Gastrocnemius medialis (tissue), 4 donors: ENCODE measurements at regions not wholly inside any gene's neighbourhood (a gene's known extent, or its start where the extent isn't known, plus 50 kb on each side); places are given as distances from the start of the nearest gene placed in this dataset.
A peak's percentile ranks its signal among the peaks of the same experiment; 100 is the strongest.
"Not testable (repeated sequence)": the region's sequence is repeated elsewhere in the genome, so short reads cannot be mapped to it uniquely, and the experiment has no call there.

Experiments used
- ATAC-seq, 2 donors: fragments of 150-250 bp; one replicate each; pipeline ENCODE4 v1.9.1; 2016
- DNase-seq, 2 donors: peaks; one replicate each; pipeline ENCODE4 v3.0.0-alpha.2; 2019
- H3K27ac ChIP-seq, 4 donors: fragments of 200-600 bp; sonication (generic); 1 replicate in 1 of 4; 2 replicates in 3 of 4; pipeline ENCODE4 v1.5.1; 2016 to 2018; ENCODE audit warnings: mild to moderate bottlenecking in 2 of 4, moderate library complexity in 1 of 4
- H3K27me3 ChIP-seq, 3 donors: fragments of 200-600 bp; sonication (generic) in 2 of 3; 1 replicate in 1 of 3; 2 replicates in 2 of 3; pipeline versions ENCODE4 v1.5.1 to v1.6.0; 2016 to 2019; ENCODE audit warnings: mild to moderate bottlenecking in 1 of 3, moderate library complexity in 1 of 3
- H3K36me3 ChIP-seq, 2 donors: fragments of 200-600 bp; sonication (generic) in 1 of 2; one replicate each; pipeline ENCODE4 v1.5.1; 2017 to 2018
- H3K4me1 ChIP-seq, 2 donors: fragments of 200-600 bp; sonication (generic) in 1 of 2; one replicate each; pipeline ENCODE4 v1.5.1; 2016 to 2017; ENCODE audit warnings: mild to moderate bottlenecking in 2 of 2
- H3K4me3 ChIP-seq, 4 donors: fragments of 200-600 bp; sonication (generic) in 3 of 4; 1 replicate in 1 of 4; 2 replicates in 3 of 4; pipeline ENCODE4 v1.5.1; 2016 to 2019; ENCODE audit warnings: mild to moderate bottlenecking in 2 of 4
- H3K9me3 ChIP-seq, 3 donors: fragments of 200-600 bp; sonication (generic) in 2 of 3; 1 replicate in 1 of 3; 2 replicates in 2 of 3; pipeline ENCODE4 v1.5.1; 2016 to 2019
- CTCF ChIP-seq, 5 experiments: fragments of 450-650 bp in 3 of 5; fragments of 200-600 bp in 2 of 5; sonication (generic) in 2 of 5; IDR thresholded peaks in 4 of 5; conservative IDR thresholded peaks in 1 of 5; 1 replicate in 4 of 5; 2 replicates in 1 of 5; pipeline ENCODE4 v1.5.1; 2016 to 2019; ENCODE audit warnings: antibody characterized with exemption in 5 of 5, mild to moderate bottlenecking in 3 of 5, moderate library complexity in 3 of 5
- POLR2A ChIP-seq, 2 donors: fragments of 450-650 bp; IDR thresholded peaks; one replicate each; pipeline ENCODE4 v1.6.1; 2017; ENCODE audit warnings: antibody characterized with exemption in 2 of 2, mild to moderate bottlenecking in 2 of 2, moderate library complexity in 2 of 2
- in situ Hi-C, 4 donors: fragments of 200-750 bp; cut with MboI; loops; one replicate each; pipeline versions ENCODE4 v1.15.0 to v1.8.0; 2017; ENCODE audit warnings: low sequenced_read_pairs in 4 of 4
- intact Hi-C: fragments of 100-400 bp; cut with DNase I; formaldehyde crosslinking; loops from one replicate; pipeline ENCODE4 v1.15.1; 2023; ENCODE audit warnings: low total_unique reads

- intact Hi-C loops (no loop called here), in situ Hi-C loops (no loop called here)
- TF ChIP-seq CTCF (IDR thresholded peaks at IDR 0.05 in 4 of 5, conservative IDR thresholded peaks at IDR 0.05 in 1 of 5) (no peak), POLR2A (IDR thresholded peaks at IDR 0.05) (no peak)
- Histone ChIP-seq H3K27ac (no peak overlapping the region), H3K4me3 (no peak overlapping the region), H3K36me3 (no peaks in the 10 kb centered on the region), H3K27me3 (no peaks in the 10 kb centered on the region), H3K9me3 (no peaks in the 10 kb centered on the region), H3K4me1 (no peaks in the 10 kb centered on the region)
- no peak for DNase-seq
- no peak for ATAC-seq
These were observed 71.3 kb downstream of the OTOR start for GRCh38 chr20:16819483-16819882.

DNA sequence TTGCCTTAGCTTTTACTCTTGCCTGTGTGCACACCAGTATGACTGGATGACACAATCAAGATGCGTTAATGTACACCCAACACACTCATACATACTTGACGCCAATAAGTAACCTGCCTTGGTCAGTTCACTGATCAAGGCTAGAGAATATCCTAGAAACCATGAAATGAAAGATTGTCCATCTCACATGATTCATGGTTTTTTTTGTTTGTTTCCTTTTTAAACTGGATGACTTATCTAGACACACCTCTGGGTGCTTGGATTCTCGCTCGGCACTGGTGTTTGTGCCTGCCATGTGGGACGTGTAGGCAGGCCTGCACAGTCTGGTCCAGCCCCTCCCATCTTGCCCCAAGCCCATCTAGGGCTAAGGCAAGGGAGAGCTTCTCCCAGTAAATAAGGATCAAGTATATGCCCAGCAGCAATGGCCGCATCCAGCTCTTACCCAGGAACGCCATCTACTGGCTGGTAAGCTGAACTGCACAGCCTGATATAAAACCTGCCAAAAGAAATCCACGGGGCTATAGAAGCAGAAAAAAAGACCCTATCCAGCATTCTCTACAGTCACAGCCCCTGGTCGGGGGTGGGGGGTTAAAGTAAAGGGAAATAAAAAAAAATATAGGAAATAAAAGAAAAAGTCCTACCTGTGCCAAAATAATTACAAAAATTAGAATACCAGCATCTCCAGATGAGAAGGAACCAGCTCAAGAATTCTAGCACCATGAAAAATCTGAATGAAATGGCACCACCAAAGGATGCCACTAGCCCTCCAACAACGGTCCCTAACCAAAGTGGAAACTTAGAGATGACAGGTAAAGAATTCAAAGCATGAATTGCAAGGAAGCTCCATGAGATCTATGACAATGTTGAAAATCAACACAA is 73.3 kb downstream of the OTOR start:
- intact Hi-C loops (no loop called here), in situ Hi-C loops (no loop called here)
- ATAC-seq (no peak), DNase-seq (peak in 1 of 2 donors; percentile 5)
- Histone ChIP-seq H3K4me3 (no peak overlapping the region), H3K36me3 (no peaks in the 10 kb centered on the region), H3K27ac (no peak overlapping the region), H3K9me3 (no peaks in the 10 kb centered on the region), H3K4me1 (no peaks in the 10 kb centered on the region), H3K27me3 (no peaks in the 10 kb centered on the region)
- peak in 4 of 5 experiments; percentile 21 to 64 (median 48) for TF ChIP-seq CTCF (IDR thresholded peaks at IDR 0.05 in 4 of 5, conservative IDR thresholded peaks at IDR 0.05 in 1 of 5)
- TF ChIP-seq POLR2A (IDR thresholded peaks at IDR 0.05): no peak

DNA sequence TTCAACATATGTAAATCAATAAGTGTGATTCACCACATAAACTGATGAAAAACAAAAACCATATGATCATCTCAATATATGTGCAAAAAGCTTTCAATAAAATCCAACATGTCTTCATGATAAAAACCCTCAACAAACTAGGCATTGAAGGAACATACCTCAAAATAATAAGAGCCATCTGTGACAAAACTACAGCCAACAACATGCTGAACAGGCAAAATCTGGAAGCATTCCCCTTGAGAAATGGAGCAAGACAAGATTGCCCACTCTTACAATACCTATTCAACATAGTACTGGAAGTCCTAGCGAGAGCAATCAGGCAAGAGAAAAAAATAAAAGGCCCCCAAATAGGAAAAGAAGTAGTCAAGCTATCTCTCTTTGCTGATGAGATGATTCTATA is 76.5 kb downstream of the OTOR start:
- no peaks in the 10 kb centered on the region for H3K9me3 ChIP-seq
- no peak overlapping the region for H3K27ac ChIP-seq
- DNase-seq: no peak
- in situ Hi-C loops: no loop called here
- no peak overlapping the region for H3K4me3 ChIP-seq
- ATAC-seq: no peak
- H3K27me3 ChIP-seq: no peaks in the 10 kb centered on the region
- intact Hi-C loops: no loop called here
- no peaks in the 10 kb centered on the region for H3K36me3 ChIP-seq
- H3K4me1 ChIP-seq: no peaks in the 10 kb centered on the region
- TF ChIP-seq POLR2A (IDR thresholded peaks at IDR 0.05) (no peak), CTCF (IDR thresholded peaks at IDR 0.05 in 4 of 5, conservative IDR thresholded peaks at IDR 0.05 in 1 of 5) (no peak)

- no peaks in the 10 kb centered on the region for H3K27me3 ChIP-seq
- no peak overlapping the region for H3K4me3 ChIP-seq
- in situ Hi-C loops (no loop called here), intact Hi-C loops (no loop called here)
- H3K4me1 ChIP-seq: no peaks in the 10 kb centered on the region
- TF ChIP-seq POLR2A (IDR thresholded peaks at IDR 0.05) (no peak), CTCF (IDR thresholded peaks at IDR 0.05 in 4 of 5, conservative IDR thresholded peaks at IDR 0.05 in 1 of 5) (no peak)
- no peaks in the 10 kb centered on the region for H3K9me3 ChIP-seq
- H3K36me3 ChIP-seq: no peaks in the 10 kb centered on the region
- no peak for ATAC-seq
- no peak for DNase-seq
- no peak overlapping the region for H3K27ac ChIP-seq
These were observed 80.6 kb downstream of the OTOR start for GRCh38 chr20:16828666-16829305.

DNA sequence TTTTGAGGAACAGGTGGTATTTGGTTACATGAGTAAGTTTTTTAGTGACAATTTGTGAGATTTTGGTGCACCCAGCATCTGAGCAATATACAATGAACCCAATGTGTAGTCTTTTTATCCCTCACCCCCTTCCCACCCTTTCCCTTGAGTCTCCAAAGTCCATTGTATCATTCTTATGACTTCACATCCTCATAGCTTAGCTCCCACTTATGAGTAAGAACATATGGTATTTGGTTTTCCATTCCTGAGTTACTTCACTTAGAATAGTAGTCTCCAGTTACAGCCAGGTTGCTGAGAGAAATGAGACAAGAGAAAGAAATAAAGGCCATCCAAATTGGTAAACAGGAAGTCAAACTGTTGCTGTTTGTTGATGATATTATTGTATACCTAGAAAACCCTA is 87.5 kb downstream of the OTOR start:
- DNase-seq: not testable (repeated sequence)

More for the DNA sequence above, 87.5 kb downstream of the OTOR start:
- ATAC-seq, H3K36me3 ChIP-seq, H3K27ac ChIP-seq, H3K9me3 ChIP-seq, intact Hi-C loops, H3K4me1 ChIP-seq, H3K27me3 ChIP-seq, H3K4me3 ChIP-seq, in situ Hi-C loops: not testable (repeated sequence)
